HepG2 (cell line): ENCODE measurements at regions not wholly inside any gene's neighbourhood (a gene's known extent, or its start where the extent isn't known, plus 50 kb on each side); places are given as distances from the start of the nearest gene placed in this dataset.

ENCODE experiments used
- CHD2 ChIP-seq: IDR thresholded peaks from 2 replicates; pipeline ENCODE4 v1.6.1; 2011; ENCODE audit warnings: low read depth, low read length, improper control_type of control experiment
- CTCF ChIP-seq: sonication (generic); formaldehyde crosslinking; IDR thresholded peaks from 2 replicates; pipeline ENCODE4 v1.5.0; 2020; ENCODE audit warnings: mild to moderate bottlenecking, missing genetic modification reagents, moderate library complexity
- ELF4 ChIP-seq: sonication (generic); formaldehyde crosslinking; IDR thresholded peaks from 2 replicates; pipeline ENCODE4 v1.5.0; 2020; ENCODE audit warnings: missing genetic modification reagents, mild to moderate bottlenecking, moderate library complexity, borderline replicate concordance
- EZH2 ChIP-seq: conservative IDR thresholded peaks from 2 replicates; pipeline ENCODE4 v1.6.1; 2012; ENCODE audit warnings: mild to moderate bottlenecking, low read depth, low read length, moderate library complexity
- POLR2A ChIP-seq, 2 experiments: IDR thresholded peaks; 2 replicates each; pipeline ENCODE4 v1.6.1; 2011; ENCODE audit warnings: low read depth in 2 of 2, low read length in 2 of 2, mild to moderate bottlenecking in 1 of 2, moderate library complexity in 1 of 2; ENCODE audit not compliant: insufficient read depth in 1 of 2
- RAD21 ChIP-seq: fragments of 450-650 bp; formaldehyde crosslinking; IDR thresholded peaks from 2 replicates; pipeline ENCODE4 v1.5.0; 2020; ENCODE audit warnings: mild to moderate bottlenecking
- RXRA ChIP-seq: sonication (generic); formaldehyde crosslinking; IDR thresholded peaks from 2 replicates; pipeline ENCODE4 v1.5.1; 2020; ENCODE audit warnings: missing genetic modification reagents
- ZNF468 ChIP-seq: sonication (generic); formaldehyde crosslinking; IDR thresholded peaks from 2 replicates; pipeline ENCODE4 v1.8.0; 2022; ENCODE audit warnings: mild to moderate bottlenecking, moderate library complexity, missing genetic modification reagents

- TF ChIP-seq CHD2 (no peak), RAD21 (CRISPR knock-in tag) (no peak), RXRA (no peak), EZH2 (no peak), POLR2A (IDR thresholded peaks at IDR 0.05; ENCODE audit: insufficient read depth in 1 of 2, low read depth in 2 of 2, low read length in 2 of 2) (no peak), ELF4 (CRISPR knock-in tag) (no peak), ZNF468 (CRISPR knock-in tag) (no peak), CTCF (CRISPR knock-in tag) (no peak)
These were observed 429.6 kb downstream of the RFC3 start for GRCh38 chr13:34247596-34247995.
